GDM1 (cell line): ENCODE measurements at regions not wholly inside any gene's neighbourhood (a gene's known extent, or its start where the extent isn't known, plus 50 kb on each side); places are given as distances from the start of the nearest gene placed in this dataset.
"Not testable (repeated sequence)": the region's sequence is repeated elsewhere in the genome, so short reads cannot be mapped to it uniquely, and the experiment has no call there.

ENCODE experiments used
- DNase-seq: peaks from one replicate; lab custom pipeline; 2025; lab: John Stamatoyannopoulos, UW

- no peak for DNase-seq
These were observed 548.3 kb downstream of the MN1 start for GRCh38 chr22:27253108-27253902.

- not testable (repeated sequence) for DNase-seq
These were observed 547.5 kb downstream of the MN1 start for GRCh38 chr22:27254063-27254462.

- no peak for DNase-seq
These were observed 546.0 kb downstream of the MN1 start for GRCh38 chr22:27255580-27255979.

GRCh38 chr22:27257987-27258386, 543.6 kb downstream of the MN1 start:
- no peak for DNase-seq

- no peak for DNase-seq
These were observed 542.9 kb downstream of the MN1 start for GRCh38 chr22:27258616-27259172.

- no peak for DNase-seq
These were observed 542.1 kb downstream of the MN1 start for GRCh38 chr22:27259433-27259832.

GRCh38 chr22:27260087-27260698, 541.4 kb downstream of the MN1 start:
- DNase-seq = no peak

GRCh38 chr22:27262361-27262760, 539.2 kb downstream of the MN1 start:
- DNase-seq = no peak

GRCh38 chr22:27264184-27264583, 537.4 kb downstream of the MN1 start:
- DNase-seq = no peak

GRCh38 chr22:27267145-27267544, 534.4 kb downstream of the MN1 start:
- DNase-seq = no peak

- DNase-seq = no peak
These were observed 531.6 kb downstream of the MN1 start for GRCh38 chr22:27269751-27270543.

GRCh38 chr22:27270818-27271510, 530.6 kb downstream of the MN1 start:
- DNase-seq = no peak

GRCh38 chr22:27273436-27273835, 528.1 kb downstream of the MN1 start:
- DNase-seq = no peak

GRCh38 chr22:27273853-27274252, 527.7 kb downstream of the MN1 start:
- DNase-seq = no peak

GRCh38 chr22:27274770-27275449, 526.6 kb downstream of the MN1 start:
- DNase-seq = no peak

- DNase-seq = no peak
These were observed 522.6 kb downstream of the MN1 start for GRCh38 chr22:27278946-27279345.

- DNase-seq = no peak
These were observed 518.3 kb downstream of the MN1 start for GRCh38 chr22:27283240-27283639.

- no peak for DNase-seq
These were observed 517.8 kb downstream of the MN1 start for GRCh38 chr22:27283714-27284113.

GRCh38 chr22:27284324-27284723, 517.2 kb downstream of the MN1 start:
- DNase-seq = no peak

GRCh38 chr22:27286711-27287110, 514.8 kb downstream of the MN1 start:
- DNase-seq = no peak

GRCh38 chr22:27292542-27293299, 508.8 kb downstream of the MN1 start:
- no peak for DNase-seq
